H9 (cell line): ENCODE measurements at regions not wholly inside any gene's neighbourhood (a gene's known extent, or its start where the extent isn't known, plus 50 kb on each side); places are given as distances from the start of the nearest gene placed in this dataset.

Experiments used
- DNase-seq: peaks from one replicate; pipeline ENCODE4 v3.0.0-alpha.2; 2017
- H2AFZ ChIP-seq: one replicate; pipeline ENCODE4 v1.6.1; 2013; ENCODE audit warnings: mild to moderate bottlenecking, low read length, control low read depth, moderate library complexity
- H2AK5ac ChIP-seq: 2 replicates; pipeline ENCODE4 v1.6.1; 2013; ENCODE audit warnings: low read length, control low read depth, mixed read lengths; ENCODE audit not compliant: insufficient read length
- H2BK120ac ChIP-seq: one replicate; pipeline ENCODE4 v1.6.1; 2013; ENCODE audit warnings: low read depth, mild to moderate bottlenecking, low read length, control low read depth, inconsistent platforms; ENCODE audit not compliant: poor library complexity, severe bottlenecking
- H2BK12ac ChIP-seq: 2 replicates; pipeline ENCODE4 v1.6.1; 2013; ENCODE audit warnings: low read length, control low read depth, mixed read lengths, low read depth; ENCODE audit not compliant: insufficient read length
- H2BK15ac ChIP-seq: 2 replicates; pipeline ENCODE4 v1.6.1; 2013; ENCODE audit warnings: low read depth, low read length, control low read depth
- H2BK20ac ChIP-seq: one replicate; pipeline ENCODE4 v1.6.1; 2013; ENCODE audit warnings: low read depth, mild to moderate bottlenecking, low read length, control low read depth, inconsistent platforms; ENCODE audit not compliant: poor library complexity, severe bottlenecking
- H2BK5ac ChIP-seq: 2 replicates; pipeline ENCODE4 v1.6.1; 2013; ENCODE audit warnings: low read length, control low read depth, mixed read lengths; ENCODE audit not compliant: insufficient read length
- H3K14ac ChIP-seq: 2 replicates; pipeline ENCODE4 v1.6.1; 2013; ENCODE audit warnings: low read length, control low read depth; ENCODE audit not compliant: insufficient read depth
- H3K18ac ChIP-seq: 2 replicates; pipeline ENCODE4 v1.6.1; 2013; ENCODE audit warnings: low read depth, mild to moderate bottlenecking, mixed read lengths, low read length, control low read depth; ENCODE audit not compliant: insufficient read length
- H3K23ac ChIP-seq: 2 replicates; pipeline ENCODE4 v1.6.1; 2013; ENCODE audit warnings: low read length, control low read depth, mixed read lengths, low read depth; ENCODE audit not compliant: insufficient read length
- H3K23me2 ChIP-seq: 2 replicates; pipeline ENCODE4 v1.6.1; 2013; ENCODE audit warnings: low read depth, mild to moderate bottlenecking, mixed read lengths, low read length, control low read depth; ENCODE audit not compliant: insufficient read length, poor library complexity, severe bottlenecking
- H3K27ac ChIP-seq: 2 replicates; pipeline ENCODE4 v1.5.1; 2013; ENCODE audit warnings: low read length, control low read depth, mixed read lengths, low read depth; ENCODE audit not compliant: insufficient read length
- H3K27me3 ChIP-seq: 2 replicates; pipeline ENCODE4 v1.6.1; 2013; ENCODE audit warnings: low read length, control low read depth, inconsistent platforms; ENCODE audit not compliant: insufficient read depth
- H3K4ac ChIP-seq: 2 replicates; pipeline ENCODE4 v1.6.1; 2013; ENCODE audit warnings: low read depth, mild to moderate bottlenecking, control low read depth, inconsistent platforms, low read length, moderate library complexity
- H3K4me1 ChIP-seq: 2 replicates; pipeline ENCODE4 v1.6.1; 2013; ENCODE audit warnings: low read length, control low read depth, inconsistent platforms; ENCODE audit not compliant: insufficient read depth
- H3K4me2 ChIP-seq: 2 replicates; pipeline ENCODE4 v1.6.1; 2013; ENCODE audit warnings: low read length, control low read depth, mixed read lengths; ENCODE audit not compliant: insufficient read length, insufficient read depth
- H3K56ac ChIP-seq: 2 replicates; pipeline ENCODE4 v1.6.1; 2013; ENCODE audit warnings: low read depth, mild to moderate bottlenecking, mixed read lengths, low read length, control low read depth; ENCODE audit not compliant: insufficient read length
- H3K79me1 ChIP-seq: 2 replicates; pipeline ENCODE4 v1.6.1; 2013; ENCODE audit warnings: low read depth, mild to moderate bottlenecking, moderate library complexity, low read length, control low read depth, inconsistent platforms; ENCODE audit not compliant: insufficient read depth, poor library complexity, severe bottlenecking
- H3K79me2 ChIP-seq: 2 replicates; pipeline ENCODE4 v1.6.1; 2013; ENCODE audit warnings: low read length, control low read depth, inconsistent platforms; ENCODE audit not compliant: insufficient read depth
- H3K9ac ChIP-seq: 2 replicates; pipeline ENCODE4 v1.6.1; 2013; ENCODE audit warnings: low read length, control low read depth, mixed read lengths; ENCODE audit not compliant: insufficient read length; ENCODE audit errors: extremely low read depth
- H3K9me3 ChIP-seq: one replicate; pipeline ENCODE4 v1.6.1; 2013; ENCODE audit warnings: low read depth, low read length, inconsistent platforms; ENCODE audit not compliant: control insufficient read depth
- H3T11ph ChIP-seq: one replicate; pipeline ENCODE4 v1.6.1; 2013; ENCODE audit warnings: mild to moderate bottlenecking, low read length, control low read depth, inconsistent platforms
- H4K20me1 ChIP-seq: one replicate; pipeline ENCODE4 v1.6.1; 2013; ENCODE audit not compliant: control insufficient read depth, insufficient read length, insufficient read depth
- H4K5ac ChIP-seq: 2 replicates; pipeline ENCODE4 v1.6.1; 2013; ENCODE audit warnings: low read depth, mild to moderate bottlenecking, mixed read lengths, low read length, control low read depth; ENCODE audit not compliant: insufficient read length
- H4K8ac ChIP-seq: replicated peaks from 2 replicates; pipeline ENCODE4 v1.6.1; 2013; ENCODE audit warnings: low read length, control low read depth, mixed read lengths, low read depth; ENCODE audit not compliant: insufficient read length
- H4K91ac ChIP-seq: 2 replicates; pipeline ENCODE4 v1.6.1; 2013; ENCODE audit warnings: low read depth, mild to moderate bottlenecking, moderate library complexity, mixed read lengths, low read length, control low read depth; ENCODE audit not compliant: insufficient read length
- H3K27ac Mint-ChIP-seq, 3 experiments: 2 replicates in 2 of 3; 3 replicates in 1 of 3; pipeline ENCODE4 v1.8.0; 2020 to 2021; ENCODE audit warnings: mixed read lengths in 3 of 3, mild to moderate bottlenecking in 1 of 3, moderate library complexity in 1 of 3
- H3K27me3 Mint-ChIP-seq: 2 replicates; pipeline ENCODE4 v1.8.0; 2021; ENCODE audit warnings: low read depth, mild to moderate bottlenecking, moderate library complexity, mixed read lengths
- H3K36me3 Mint-ChIP-seq, 3 experiments: 2 replicates in 2 of 3; 3 replicates in 1 of 3; pipeline ENCODE4 v1.8.0; 2020 to 2021; ENCODE audit warnings: low read depth in 3 of 3, mixed read lengths in 3 of 3; ENCODE audit not compliant: insufficient read depth in 1 of 3
- H3K4me1 Mint-ChIP-seq, 2 experiments: 2 replicates each; pipeline ENCODE4 v1.8.0; 2020; ENCODE audit warnings: mixed read lengths in 2 of 2
- H3K4me3 Mint-ChIP-seq, 2 experiments: 2 replicates in 1 of 2; 3 replicates in 1 of 2; pipeline ENCODE4 v1.8.0; 2020 to 2021; ENCODE audit warnings: mild to moderate bottlenecking in 2 of 2, mixed read lengths in 2 of 2, moderate library complexity in 1 of 2
- H3K9me3 Mint-ChIP-seq, 2 experiments: 2 replicates in 1 of 2; 3 replicates in 1 of 2; pipeline ENCODE4 v1.8.0; 2020; ENCODE audit warnings: mild to moderate bottlenecking in 2 of 2, mixed read lengths in 2 of 2, moderate library complexity in 1 of 2
- WGBS: extraction: QIAGEN DNeasy Blood & Tissue Kit; methylation state at CpG from one replicate; pipeline ENCODE4 v1.1.7; 2013; ENCODE audit warnings: missing lambda C conversion rate, low lambda C conversion rate, mixed read lengths; ENCODE audit not compliant: insufficient read length; ENCODE audit errors: extremely low coverage; 5-methylcytosine and 5-hydroxymethylcytosine counted together
- TF ChIP-seq, protein P1 (sequence below): fragments of 200-600 bp; sonication (generic); conservative IDR thresholded peaks from 3 replicates; pipeline ENCODE4 v1.8.0; 2021; ENCODE audit warnings: antibody characterized with exemption, mild to moderate bottlenecking

DNA sequence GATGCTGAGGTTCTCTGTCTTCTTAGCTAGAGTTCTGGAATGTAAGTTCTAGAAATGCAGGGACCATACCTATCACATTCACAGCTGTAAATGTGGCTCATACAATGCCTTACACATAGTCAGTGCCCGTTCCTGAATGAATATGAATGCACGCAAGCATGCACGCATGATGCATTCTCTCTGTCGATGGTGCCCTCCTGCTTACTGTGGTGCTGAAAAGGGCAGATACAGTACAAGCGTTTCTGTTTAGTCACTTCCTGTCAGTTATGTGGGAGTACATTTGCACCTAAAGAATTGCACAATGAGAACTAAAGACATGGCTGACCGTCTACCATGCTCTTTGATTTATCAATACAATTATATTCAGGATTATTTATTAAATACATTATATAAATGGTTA, 152.2 kb upstream of the SOX4 start:
- H4K5ac ChIP-seq, result no peak overlapping the region
- H4K8ac ChIP-seq, result no peak overlapping the region
- H3K4ac ChIP-seq, result no peak overlapping the region
- H2BK120ac ChIP-seq, result no peak overlapping the region
- Mint-ChIP-seq H3K27me3 (no peaks in the 10 kb centered on the region), H3K9me3 (no peaks in the 10 kb centered on the region; a peak in 1 of 5 replicates), H3K27ac (no peak overlapping the region), H3K4me3 (no peak overlapping the region), H3K4me1 (peaks cover 6 to 7% of the 10 kb centered on the region in 2 experiments; a peak in 1 of 4 replicates), H3K36me3 (no peaks in the 10 kb centered on the region)
- H3K79me2 ChIP-seq, result no peaks in the 10 kb centered on the region
- H3K27ac ChIP-seq, result no peak overlapping the region
- H3K4me1 ChIP-seq, result no peaks in the 10 kb centered on the region; the same call in 1 of the 2 replicates
- no peak for DNase-seq
- H3K27me3 ChIP-seq, result no peaks in the 10 kb centered on the region
- no peak overlapping the region for H2AFZ ChIP-seq
- no peak overlapping the region for H2BK20ac ChIP-seq
- WGBS, result no CpG with 5 or more reads among the region's 6 CpGs
- H3K79me1 ChIP-seq, result no peaks in the 10 kb centered on the region
- H4K91ac ChIP-seq, result no peak overlapping the region
- H2BK15ac ChIP-seq, result no peak overlapping the region
- H3K18ac ChIP-seq, result no peak overlapping the region
- H3K14ac ChIP-seq, result no peak overlapping the region
- H2BK12ac ChIP-seq, result no peak overlapping the region
- no peak overlapping the region for H3K4me2 ChIP-seq
- H2AK5ac ChIP-seq, result no peak overlapping the region
- no peak overlapping the region for H3K56ac ChIP-seq
- no peak overlapping the region for H3T11ph ChIP-seq
- H3K23me2 ChIP-seq, result no peaks in the 10 kb centered on the region
- no peak overlapping the region for H3K9ac ChIP-seq
- no peaks in the 10 kb centered on the region for H4K20me1 ChIP-seq
- H2BK5ac ChIP-seq, result no peak overlapping the region
- TF ChIP-seq, protein P1, sequence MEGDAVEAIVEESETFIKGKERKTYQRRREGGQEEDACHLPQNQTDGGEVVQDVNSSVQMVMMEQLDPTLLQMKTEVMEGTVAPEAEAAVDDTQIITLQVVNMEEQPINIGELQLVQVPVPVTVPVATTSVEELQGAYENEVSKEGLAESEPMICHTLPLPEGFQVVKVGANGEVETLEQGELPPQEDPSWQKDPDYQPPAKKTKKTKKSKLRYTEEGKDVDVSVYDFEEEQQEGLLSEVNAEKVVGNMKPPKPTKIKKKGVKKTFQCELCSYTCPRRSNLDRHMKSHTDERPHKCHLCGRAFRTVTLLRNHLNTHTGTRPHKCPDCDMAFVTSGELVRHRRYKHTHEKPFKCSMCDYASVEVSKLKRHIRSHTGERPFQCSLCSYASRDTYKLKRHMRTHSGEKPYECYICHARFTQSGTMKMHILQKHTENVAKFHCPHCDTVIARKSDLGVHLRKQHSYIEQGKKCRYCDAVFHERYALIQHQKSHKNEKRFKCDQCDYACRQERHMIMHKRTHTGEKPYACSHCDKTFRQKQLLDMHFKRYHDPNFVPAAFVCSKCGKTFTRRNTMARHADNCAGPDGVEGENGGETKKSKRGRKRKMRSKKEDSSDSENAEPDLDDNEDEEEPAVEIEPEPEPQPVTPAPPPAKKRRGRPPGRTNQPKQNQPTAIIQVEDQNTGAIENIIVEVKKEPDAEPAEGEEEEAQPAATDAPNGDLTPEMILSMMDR, result no peak
- no peaks in the 10 kb centered on the region for H3K9me3 ChIP-seq
- H3K23ac ChIP-seq, result no peak overlapping the region
